NCI-H146 (cell line): ENCODE measurements at regions not wholly inside any gene's neighbourhood (a gene's known extent, or its start where the extent isn't known, plus 50 kb on each side); places are given as distances from the start of the nearest gene placed in this dataset.
"Not testable (repeated sequence)": the region's sequence is repeated elsewhere in the genome, so short reads cannot be mapped to it uniquely, and the experiment has no call there.

Experiments used
- DNase-seq: peaks from one replicate; lab custom pipeline; 2025; lab: John Stamatoyannopoulos, UW

DNA sequence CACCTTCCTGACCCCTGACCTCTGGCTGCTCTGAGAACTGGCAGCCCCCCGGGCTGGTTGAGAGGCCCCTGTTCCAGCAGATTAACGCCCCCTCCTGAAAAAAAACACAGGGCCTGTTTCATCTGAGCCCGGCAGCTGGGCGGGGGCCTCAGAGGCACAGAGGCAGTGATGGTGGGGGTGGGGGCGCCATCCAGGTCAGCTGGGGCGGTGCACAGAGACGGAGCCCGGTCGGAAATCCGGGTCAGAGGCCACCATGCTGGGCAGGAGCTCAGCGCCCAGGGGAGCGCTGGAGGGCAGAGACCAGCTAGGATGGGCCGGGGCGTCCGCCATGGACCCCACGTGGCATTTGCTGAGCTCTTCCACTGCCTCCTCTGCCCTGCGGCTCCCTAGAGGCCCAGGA lies 68.0 kb downstream of the UNCX start:
- DNase-seq = no peak

DNA sequence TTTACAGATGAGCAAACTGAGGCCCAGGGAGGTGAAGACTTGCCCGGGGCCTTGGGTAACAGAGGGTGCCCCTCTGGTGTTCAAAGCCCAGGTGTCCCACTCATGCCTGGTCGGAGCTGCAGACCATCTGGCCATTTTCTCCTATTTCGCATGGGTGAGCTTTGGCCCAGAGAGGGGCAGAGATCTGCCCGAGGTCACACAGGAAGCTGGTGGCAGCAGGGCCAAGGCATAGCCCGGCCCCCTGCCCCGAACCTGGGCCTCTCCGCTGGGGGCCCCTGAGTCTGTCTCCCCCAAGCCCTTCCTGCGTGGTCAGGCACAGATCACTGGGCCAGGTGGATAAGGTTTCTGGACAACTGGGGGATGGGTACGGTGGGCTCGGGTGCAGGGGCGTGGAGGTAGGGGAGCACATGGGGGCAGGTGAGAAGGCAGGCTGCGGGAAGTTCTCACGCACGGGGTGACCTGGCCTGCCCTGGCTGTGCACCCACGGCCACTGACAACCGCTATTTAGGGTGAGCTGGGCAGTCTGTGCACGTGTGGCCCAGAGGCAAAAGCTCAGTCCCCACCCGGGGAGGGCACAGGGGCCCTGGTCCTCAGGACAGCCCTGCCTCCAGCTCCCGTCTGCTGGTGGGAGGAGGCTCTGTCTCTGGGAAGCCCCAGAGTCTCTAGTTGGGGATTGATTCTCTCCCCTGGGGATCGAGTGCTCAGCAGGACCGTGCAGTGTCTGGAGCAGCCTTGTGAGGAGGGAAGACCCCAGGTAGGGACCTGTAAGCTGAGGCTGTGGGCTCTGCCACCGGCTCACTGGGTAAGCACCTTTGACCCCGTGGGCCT lies 68.6 kb downstream of the UNCX start:
- no peak for DNase-seq

DNA sequence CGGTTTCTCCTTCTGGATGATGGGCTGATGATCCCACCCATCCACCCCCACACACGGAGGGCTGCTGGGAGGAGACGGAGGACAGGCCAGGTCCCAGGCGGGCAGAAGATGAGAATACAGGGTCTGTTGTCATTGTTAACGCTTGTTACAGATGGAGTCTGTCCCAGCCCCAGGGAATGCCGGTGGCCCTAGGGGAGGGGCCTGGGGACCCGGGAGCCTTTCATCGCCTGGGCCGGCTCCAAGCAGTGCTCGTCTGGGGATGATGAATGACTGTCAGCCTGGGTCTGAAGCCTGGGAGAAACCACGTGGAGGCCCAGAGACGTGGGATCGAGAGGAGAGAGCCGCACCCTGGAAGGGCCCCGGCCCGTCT lies 69.2 kb downstream of the UNCX start:
- DNase-seq = no peak

DNA sequence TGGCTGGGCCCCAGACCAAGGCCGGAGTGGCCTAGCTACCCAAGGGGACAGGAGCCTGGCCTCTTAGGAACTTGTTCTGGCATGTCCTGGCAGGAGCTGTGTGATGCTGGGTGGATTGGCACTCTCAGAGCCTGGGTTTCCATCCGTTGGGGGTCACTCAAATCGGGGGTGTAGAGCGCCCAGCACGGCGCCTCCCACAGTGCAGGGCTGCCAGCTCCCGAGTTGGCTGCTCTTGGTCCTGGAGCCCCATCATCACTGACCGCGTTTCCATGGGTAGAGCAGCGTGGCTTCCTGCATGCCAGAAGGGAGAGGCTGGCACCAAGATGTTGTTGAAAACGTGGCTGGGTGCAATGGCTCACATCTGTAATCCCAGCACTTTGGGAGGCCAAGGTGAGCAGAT lies 70.3 kb downstream of the UNCX start:
- no peak for DNase-seq

DNA sequence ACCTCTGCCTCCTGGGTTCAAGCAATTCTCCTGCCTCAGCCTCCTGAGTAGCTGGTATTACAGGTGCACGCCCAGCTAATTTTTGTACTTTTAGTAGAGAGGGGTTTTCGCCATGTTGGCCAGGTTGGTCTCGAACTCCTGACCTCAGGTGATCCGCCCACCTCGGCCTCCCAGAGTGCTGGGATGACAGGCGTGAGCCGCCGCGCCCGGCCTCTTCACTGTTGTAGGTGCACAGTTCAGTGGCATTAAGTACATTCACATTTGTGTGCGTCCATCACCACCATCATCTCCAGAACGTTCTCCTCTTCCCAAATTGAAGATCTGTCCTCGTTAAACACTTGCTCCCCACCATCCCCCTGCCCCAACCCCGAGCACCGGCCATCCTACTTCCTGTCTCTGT lies 71.3 kb downstream of the UNCX start:
- DNase-seq = not testable (repeated sequence)

DNA sequence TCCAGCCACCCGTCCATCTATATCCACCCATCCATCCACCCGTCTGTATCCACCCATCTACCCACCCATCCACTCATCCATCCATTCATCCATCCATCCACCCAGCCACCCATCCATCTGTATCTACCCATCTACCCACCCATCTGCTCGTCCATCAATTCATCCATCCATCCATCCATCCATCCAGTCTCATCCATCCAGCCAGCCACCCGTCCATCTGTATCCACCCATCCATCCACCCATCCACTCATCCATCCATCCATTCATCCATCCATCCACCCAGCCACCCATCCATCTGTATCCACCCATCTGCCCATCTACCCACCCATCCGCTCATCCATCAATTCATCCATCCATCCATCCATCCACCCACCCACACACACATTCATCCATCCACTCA lies 73.2 kb downstream of the UNCX start:
- DNase-seq = no peak

DNA sequence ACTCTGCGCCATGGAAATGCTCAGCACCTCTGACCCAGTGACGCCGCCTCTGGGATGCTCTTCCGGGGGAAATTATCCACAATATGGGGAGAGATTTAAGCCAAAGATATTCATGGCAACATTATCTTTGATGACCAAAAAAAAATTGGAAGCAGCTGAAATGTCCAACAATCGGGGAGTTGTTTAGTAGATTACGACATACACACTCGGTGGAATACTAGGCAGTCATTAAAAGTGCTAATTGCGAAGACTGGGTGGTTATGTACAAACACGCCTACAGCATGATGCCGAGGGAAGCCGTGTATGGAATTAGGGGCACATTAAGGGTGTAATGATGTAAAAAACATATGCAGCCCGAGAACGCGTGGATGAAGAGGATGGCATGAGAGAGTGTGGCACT lies 75.2 kb downstream of the UNCX start:
- DNase-seq = no peak

DNA sequence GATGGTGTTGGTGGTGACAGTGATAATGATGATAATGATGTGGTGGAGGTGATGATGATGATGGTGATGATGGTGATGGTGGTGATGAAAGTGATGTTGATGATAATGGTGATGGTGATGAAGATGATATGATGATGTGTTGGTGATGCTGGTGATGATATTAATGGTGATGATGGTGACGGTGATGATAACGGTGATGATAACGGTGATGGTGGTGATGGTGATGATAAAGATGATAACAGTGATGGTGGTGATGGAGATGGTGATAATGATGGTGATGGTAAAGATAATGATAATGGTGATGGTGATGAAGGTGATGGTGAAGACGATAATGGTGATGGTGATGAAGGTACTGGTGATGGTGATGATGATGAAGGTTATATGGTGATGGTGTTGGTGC lies 76.6 kb downstream of the UNCX start:
- DNase-seq = no peak

DNA sequence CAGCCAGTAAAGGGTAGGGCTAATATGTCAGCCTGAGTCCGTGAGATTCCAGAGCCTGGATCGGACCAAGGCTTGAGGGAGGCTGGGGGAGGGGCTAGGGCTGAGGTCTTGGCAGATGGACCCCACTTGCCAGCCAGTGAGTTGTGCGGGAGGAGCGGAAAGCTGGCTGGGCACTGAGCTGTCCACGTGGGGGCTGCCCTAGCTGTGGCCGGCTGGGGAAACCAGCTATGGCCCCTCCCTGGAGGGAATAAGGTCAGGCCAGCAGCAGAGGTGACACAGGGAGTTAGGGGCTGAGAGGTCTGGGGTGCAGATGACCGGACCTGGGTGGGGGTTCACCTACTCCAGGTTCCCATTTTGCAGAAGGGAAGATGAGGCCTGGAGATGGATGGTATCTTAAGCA lies 77.3 kb downstream of the UNCX start:
- DNase-seq = no peak

DNA sequence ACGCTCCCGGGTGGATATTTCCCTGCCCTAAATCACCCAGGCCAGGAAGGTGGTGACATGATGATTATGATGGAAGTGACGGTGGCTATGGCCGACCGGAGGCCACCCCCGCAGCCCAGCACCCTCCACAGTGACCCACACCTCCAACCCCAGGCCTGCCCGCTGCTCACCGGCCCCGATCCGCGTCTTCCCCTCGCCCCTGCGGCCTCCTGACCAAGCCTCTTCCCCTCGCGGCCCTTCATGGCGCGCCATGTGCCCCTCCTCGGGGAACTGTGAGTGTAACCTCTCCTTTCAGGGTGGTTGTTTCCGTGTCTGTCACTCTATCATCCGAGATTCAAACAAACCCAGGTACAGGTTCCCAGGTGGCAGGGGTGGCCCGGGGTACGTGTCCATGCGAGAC lies 78.3 kb downstream of the UNCX start:
- no peak for DNase-seq

DNA sequence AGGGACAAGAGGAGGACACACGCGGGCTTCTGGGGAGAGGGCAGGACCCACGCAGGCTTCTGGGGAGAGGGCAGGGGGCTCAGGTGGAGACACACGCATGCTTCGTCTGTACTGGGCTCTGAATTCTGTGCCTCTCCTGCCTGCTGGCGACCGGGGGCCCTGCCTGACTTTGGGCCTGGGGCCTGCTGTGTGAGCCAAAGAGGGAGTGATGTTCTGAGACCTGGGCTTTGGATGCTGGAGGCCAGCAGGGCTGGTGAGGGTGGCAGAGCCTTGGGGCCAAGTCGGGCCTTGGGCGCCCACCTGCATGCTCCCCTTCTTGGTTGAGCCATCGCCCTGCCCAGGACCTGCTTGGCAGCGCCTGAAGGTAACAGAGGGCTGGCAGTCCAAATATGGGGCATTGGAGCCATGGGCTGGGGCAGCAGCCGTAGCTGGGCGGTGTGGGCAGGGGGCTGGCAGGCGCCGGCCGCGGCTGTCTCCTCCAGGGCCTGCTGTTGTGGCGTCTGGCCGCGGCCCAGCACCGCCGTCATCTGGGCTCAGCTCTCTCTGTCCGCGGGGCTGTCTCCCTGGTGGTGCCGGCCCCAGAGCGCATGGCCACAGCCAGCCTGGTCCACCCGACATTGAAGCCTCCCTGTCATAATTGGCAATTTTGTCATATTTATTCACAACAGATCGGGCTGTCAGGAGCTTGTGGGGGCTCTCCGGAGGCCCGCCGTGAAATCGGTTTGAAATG lies 78.9 kb downstream of the UNCX start:
- no peak for DNase-seq

DNA sequence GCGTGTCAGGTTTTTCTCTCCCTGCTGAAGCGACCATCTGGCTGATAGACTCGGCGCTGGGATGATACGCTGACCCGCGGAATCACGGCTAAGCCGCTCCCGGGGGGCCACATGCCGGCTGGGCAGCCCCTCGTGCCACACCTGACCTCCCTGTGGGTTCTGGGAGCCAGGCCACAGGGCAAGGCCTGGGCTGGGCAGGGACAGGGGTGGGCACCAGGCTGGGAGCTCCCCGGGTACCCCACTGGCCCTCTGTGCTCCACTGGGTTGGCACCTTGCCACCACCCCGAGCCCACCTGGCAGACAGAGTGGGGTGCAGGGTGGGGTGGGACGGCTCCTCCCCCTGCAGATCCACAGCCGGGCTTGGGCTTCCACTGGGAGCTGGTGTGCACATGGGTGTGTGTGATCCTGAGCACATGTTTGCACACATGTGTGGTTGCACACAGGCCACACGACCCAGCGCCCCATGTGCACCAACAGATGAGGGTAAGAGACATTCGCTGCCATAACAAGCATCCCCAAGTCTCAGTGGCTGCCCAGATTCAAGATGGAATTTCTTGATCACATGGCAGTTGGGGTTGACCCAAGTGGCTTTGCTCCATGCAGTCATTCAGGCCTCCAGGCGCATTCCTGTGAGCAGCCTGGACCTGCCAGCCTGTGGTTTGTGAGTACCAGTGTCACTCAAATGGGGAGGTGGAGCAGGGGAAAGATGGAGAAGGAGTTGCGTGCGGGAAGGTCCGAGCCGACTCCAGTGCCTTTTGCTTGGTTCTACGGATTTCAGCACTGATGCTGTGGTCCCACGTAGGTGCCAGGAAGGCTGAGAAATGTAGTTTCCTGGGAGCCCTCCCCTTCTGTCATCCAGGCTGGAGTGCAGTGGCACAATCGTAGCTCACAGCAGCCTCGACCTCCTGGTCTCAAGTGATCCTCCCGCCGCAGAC lies 79.7 kb downstream of the UNCX start:
- no peak for DNase-seq

DNA sequence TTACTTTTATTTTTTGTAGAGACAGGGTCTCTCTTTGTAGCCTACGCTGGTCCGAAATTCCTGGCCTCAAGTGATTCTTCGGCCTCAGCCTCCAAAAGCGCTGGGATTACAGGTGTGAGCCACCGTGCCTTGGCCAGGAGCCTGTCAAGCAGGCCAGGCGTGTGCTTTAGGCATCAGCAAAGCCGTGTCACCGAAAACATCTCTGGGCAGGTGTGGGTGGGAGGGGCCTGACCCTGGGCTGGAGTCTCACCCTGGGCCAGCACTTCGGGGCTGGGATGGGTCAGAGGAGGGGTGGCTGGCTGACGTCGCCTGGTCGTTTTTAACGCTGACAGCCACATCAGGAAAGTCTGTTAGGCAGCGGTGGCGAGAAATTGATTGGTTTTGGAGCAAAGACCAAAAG lies 80.9 kb downstream of the UNCX start:
- DNase-seq = no peak

DNA sequence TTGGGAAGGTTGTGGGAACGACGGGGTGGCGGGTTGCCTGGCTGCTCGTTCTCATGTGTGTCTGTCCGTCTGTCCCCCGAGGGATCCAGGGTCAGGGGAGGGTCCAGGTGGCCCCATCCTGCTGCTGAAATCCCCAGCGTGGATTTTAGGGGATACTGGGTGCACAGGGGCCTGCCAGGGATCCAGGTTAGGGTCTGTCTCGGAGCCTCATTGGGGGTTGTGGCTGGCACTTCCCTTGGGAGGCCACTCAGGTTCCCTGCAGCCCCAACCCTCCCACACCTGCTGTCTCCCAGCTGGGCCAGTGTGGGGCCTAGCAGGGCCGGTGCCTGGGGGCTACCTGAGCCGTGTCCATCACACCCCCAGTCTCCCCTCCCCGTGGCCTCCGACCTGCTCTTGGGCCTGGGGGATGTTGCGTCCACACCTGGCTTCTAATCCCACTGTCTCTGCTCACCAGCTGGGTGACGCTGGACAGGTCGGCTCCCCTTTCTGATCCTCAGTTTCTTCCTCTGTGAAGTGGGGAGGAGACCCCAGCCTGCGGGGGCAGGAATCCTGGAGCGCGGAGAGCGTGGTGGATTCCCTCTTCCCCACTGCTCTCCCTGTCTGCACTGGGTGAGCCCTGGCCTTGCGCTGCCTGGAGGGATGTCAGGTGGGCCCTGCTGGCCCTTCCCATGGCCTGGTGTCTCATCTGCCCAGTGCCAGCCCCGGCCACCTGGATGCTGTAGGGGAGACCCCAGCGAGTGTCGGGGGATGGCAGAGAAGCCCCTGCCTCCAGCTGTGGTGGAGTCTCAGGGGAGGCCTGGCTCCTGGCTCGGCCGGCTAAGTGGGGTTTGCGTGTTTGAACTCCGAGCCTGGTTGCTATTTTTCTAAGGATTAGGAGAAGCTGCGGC lies 81.6 kb downstream of the UNCX start:
- DNase-seq = no peak

DNA sequence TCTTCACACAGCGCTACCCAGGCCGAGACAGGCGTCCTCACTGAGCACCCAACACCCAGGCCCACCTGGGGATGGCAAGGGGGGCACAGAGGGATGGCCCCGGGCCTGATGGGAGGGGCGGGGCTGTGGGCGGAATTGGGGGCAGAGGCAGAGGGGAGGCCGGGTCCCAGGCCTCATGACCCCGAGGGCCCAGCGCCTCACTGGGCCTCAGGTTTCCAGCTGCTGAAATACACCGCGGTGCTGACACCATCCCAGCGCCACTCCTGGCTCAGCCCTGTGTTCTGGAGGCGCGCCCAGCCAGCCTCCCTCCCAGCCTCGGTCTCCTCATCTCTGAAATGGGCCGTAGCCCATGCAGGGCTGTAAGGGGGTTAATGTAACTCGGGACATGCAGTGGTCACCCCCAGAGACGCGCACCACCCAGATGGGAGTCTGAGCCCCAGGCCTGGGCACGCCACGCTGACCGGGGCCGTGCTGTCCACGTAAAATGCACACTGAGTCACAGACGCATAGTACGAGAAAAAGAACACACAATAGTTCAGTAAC lies 82.3 kb downstream of the UNCX start:
- DNase-seq = no peak

DNA sequence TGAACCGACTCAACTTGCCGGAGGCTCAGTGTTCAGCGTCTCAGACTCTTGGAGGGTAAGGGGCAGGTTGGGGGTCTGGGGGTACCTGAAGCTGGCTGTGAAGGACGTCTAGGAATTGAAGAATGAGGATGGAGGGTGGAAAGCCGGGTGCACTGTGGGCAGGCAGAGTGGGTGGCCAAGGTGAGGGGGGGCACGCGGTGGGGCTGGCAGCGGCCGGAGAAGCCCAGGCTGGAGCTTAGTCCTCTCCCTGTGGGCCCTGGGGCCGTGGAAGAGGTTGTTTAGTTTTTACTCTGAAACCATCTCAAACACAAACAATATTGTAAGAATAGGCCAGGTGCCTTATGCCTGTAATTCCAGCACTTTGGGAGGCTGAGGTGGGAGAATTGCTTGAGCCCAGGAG lies 83.4 kb downstream of the UNCX start:
- DNase-seq = no peak

DNA sequence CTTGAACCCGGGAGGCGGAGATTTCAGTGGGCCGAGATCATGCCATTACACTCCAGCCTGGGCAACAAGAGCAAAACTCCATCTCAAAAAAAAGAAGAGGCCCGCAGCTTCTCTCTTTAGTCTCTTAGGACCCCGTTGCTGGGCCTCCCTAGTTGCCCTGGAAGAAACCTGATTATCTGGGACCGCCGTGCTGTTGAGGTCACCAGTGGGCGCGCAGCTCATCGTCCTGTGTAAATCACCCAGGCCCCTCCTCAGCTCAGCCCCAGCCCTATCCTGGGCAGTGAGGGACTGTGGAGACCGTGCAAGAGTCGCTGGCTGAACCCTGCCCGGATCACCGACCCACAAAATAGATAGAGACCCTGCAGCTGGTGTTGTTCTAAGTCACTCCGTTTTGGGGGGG lies 85.0 kb downstream of the UNCX start:
- DNase-seq = no peak

DNA sequence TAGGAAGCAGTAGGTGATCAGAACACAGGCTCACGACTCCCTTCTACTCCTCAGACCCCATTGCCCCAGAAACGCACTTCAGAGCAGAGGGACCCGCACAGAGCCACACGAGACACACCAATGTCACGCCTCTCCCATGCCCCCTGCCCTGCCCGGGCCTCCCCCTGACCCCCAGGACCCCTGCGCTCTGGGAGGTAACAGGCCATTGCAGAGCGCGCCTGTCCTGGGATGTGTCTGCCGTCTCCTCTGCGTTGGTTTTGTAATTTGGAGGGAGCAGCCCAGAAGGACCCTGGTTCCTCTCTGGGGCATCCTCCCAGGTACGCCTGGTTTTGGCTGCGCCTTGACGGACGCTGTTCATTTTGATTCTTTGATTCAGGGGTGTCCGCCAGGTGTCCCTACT lies 85.4 kb downstream of the UNCX start:
- DNase-seq = no peak

DNA sequence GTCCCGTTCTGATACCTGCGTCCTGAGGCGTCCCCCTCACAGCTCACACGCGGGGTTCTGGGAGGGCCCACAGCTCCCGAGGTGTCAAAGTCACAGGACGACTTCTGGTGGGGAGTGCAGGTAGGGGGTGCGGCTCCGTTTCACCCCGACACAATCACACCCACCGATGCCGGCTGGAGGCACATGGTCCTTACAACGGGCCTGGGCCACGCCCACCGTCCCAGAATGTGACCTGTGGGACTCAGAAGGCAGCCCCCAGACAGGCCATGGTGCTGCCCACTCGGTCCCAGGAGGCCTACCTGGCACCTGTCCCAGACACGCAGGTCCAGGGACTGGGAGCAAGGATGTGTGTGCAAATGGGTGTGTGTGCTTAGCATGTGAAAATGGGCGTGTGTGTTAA lies 86.0 kb downstream of the UNCX start:
- no peak for DNase-seq

DNA sequence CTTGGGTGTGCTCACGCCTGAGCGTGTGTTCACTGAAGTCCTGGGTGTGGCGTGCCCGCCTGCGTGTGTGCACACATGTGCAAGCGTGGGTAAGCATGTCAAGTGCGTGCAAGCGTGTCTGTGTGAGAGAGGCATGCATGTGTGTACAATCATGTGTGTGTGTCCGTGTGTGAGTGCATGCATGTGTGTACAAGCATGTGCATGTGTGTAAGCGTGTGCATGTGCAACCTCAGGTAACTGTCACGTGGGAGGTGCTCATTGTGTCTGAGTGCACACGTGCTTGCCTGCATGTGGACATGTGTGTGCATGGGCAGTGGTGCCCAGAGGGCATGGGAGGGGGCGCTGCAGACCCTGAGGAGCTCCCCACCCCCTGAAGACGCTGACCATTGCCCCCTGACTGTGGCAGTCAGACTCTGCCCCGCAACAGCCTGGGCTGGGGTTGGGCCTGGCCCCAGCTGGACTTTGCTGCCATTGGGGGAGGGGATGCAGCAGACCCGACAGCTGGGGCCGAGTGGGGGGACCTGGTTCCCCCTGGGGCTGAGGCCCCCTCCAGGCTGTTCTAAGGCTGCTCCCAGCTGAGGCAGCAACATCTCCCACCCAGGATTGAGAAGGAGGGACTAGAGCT lies 88.1 kb downstream of the UNCX start:
- DNase-seq = no peak
